CD4-positive, alpha-beta T cell treated with Interferon alpha-2 for 1 hour (primary cell): ENCODE measurements at regions not wholly inside any gene's neighbourhood (a gene's known extent, or its start where the extent isn't known, plus 50 kb on each side); places are given as distances from the start of the nearest gene placed in this dataset.
"Not testable (repeated sequence)": the region's sequence is repeated elsewhere in the genome, so short reads cannot be mapped to it uniquely, and the experiment has no call there.

Source experiments
- DNase-seq, 2 donors: peaks; one replicate each; pipeline ENCODE4 v3.0.0-alpha.2; 2020 to 2022

- DNase-seq: no peak
These were observed 334.6 kb downstream of the CRPPA start for GRCh38 chr7:16086743-16087142.

GRCh38 chr7:16085780-16086179, 335.6 kb downstream of the CRPPA start:
- DNase-seq: not testable (repeated sequence)

- no peak for DNase-seq
These were observed 336.5 kb downstream of the CRPPA start for GRCh38 chr7:16084875-16085274.

- DNase-seq: no peak
These were observed 337.0 kb downstream of the CRPPA start for GRCh38 chr7:16084370-16084769.

- DNase-seq: no peak
These were observed 337.4 kb downstream of the CRPPA start for GRCh38 chr7:16083931-16084330.

GRCh38 chr7:16080131-16080530, 341.2 kb downstream of the CRPPA start:
- no peak for DNase-seq

GRCh38 chr7:16079723-16080122, 341.6 kb downstream of the CRPPA start:
- no peak for DNase-seq

- DNase-seq: peak in 1 of 2 donors; percentile 46
These were observed 343.0 kb downstream of the CRPPA start for GRCh38 chr7:16078076-16078952.

- peak in 1 of 2 donors; percentile 47 for DNase-seq
These were observed 350.0 kb downstream of the CRPPA start for GRCh38 chr7:16071246-16071857.

- no peak for DNase-seq
These were observed 350.5 kb downstream of the CRPPA start for GRCh38 chr7:16070806-16071205.

- DNase-seq: no peak
These were observed 351.3 kb downstream of the CRPPA start for GRCh38 chr7:16069998-16070397.

GRCh38 chr7:16068183-16068582, 353.2 kb downstream of the CRPPA start:
- DNase-seq: no peak

GRCh38 chr7:16067711-16068110, 353.6 kb downstream of the CRPPA start:
- no peak for DNase-seq

GRCh38 chr7:16066805-16067459, 354.4 kb downstream of the CRPPA start:
- no peak for DNase-seq

GRCh38 chr7:16065939-16066338, 355.4 kb downstream of the CRPPA start:
- no peak for DNase-seq

GRCh38 chr7:16063716-16064675, 357.3 kb downstream of the CRPPA start:
- DNase-seq: no peak

- DNase-seq: no peak
These were observed 358.1 kb downstream of the CRPPA start for GRCh38 chr7:16063221-16063620.

GRCh38 chr7:16062269-16062668, 359.1 kb downstream of the CRPPA start:
- no peak for DNase-seq

- no peak for DNase-seq
These were observed 359.7 kb downstream of the CRPPA start for GRCh38 chr7:16061630-16062029.

- no peak for DNase-seq
These were observed 360.3 kb downstream of the CRPPA start for GRCh38 chr7:16061011-16061410.

- no peak for DNase-seq
These were observed 360.8 kb downstream of the CRPPA start for GRCh38 chr7:16060502-16060901.

- no peak for DNase-seq
These were observed 365.9 kb downstream of the CRPPA start for GRCh38 chr7:16055263-16055976.
